ENCODE measurements at regions not wholly inside any gene's neighbourhood (a gene's known extent, or its start where the extent isn't known, plus 50 kb on each side); places are given as distances from the start of the nearest gene placed in this dataset.

DNA sequence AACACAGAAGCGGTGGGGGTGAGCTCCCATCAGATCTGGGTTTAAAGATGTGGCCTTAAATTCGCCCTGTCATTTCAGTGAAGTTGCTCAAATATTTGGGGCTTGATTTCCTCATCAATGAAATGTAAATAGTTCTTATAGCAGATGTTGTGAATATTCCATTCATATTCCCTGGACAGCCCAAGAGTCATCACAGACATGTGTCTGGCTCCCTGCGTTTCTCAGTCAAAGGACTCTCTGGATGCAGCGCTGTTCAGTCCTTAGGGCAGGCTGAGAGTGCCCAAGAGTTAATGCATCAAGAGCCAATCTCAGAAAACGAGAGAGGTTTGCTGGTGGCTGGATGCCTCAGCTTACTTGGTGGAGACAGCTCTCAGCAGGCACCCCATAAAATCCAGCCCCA, 475.5 kb upstream of the VSTM2A start:
- no peak overlapping the region for H3K18ac ChIP-seq (ENCODE audit: low read depth, low read length)
- intact Hi-C loops (cut with micrococcal nuclease): no loop called here
- no peak overlapping the region for H4K5ac ChIP-seq (ENCODE audit: low read depth, low read length)
- no CpG with 5 or more reads among the region's 5 CpGs for WGBS, 2 experiments (ENCODE audit: extremely low coverage in 2 of 2, insufficient read length in 1 of 2)
- no peak overlapping the region for H3K4me2 ChIP-seq (ENCODE audit: low read depth, low read length)
- H3K9ac ChIP-seq (ENCODE audit: low read depth, low read length): no peak overlapping the region
- H3K4me1 ChIP-seq (ENCODE audit: control insufficient read depth, insufficient read depth, low read length): no peaks in the 10 kb centered on the region
- H2BK15ac ChIP-seq (ENCODE audit: low read depth, low read length): no peak overlapping the region
- H2BK20ac ChIP-seq (ENCODE audit: low read depth, low read length): no peak overlapping the region
- no peaks in the 10 kb centered on the region for H3K27me3 ChIP-seq (ENCODE audit: control insufficient read depth, insufficient read depth, low read length)
- peaks cover 13% of the 10 kb centered on the region for H3K9me3 ChIP-seq (ENCODE audit: control insufficient read depth, insufficient read depth, low read length)
- H3K9me1 ChIP-seq (ENCODE audit: insufficient read depth, low read length): no peaks in the 10 kb centered on the region
- no TSS peak for BruUV-seq (replicated peaks)
- TF ChIP-seq CEBPB (IDR thresholded peaks at IDR 0.05; ENCODE audit: low read depth, low read length): no peak
- TF ChIP-seq RCOR1 (IDR thresholded peaks at IDR 0.05; ENCODE audit: insufficient replicate concordance, low read length): no peak
- H4K20me1 ChIP-seq (ENCODE audit: insufficient read depth, low read length): no peaks in the 10 kb centered on the region
- H3K79me1 ChIP-seq (ENCODE audit: low read depth in 1 of 2, low read length in 2 of 2): no peaks in the 10 kb centered on the region
- no peak overlapping the region for H4K91ac ChIP-seq (ENCODE audit: insufficient read depth, low read depth, low read length)
- no peak overlapping the region for H3K4ac ChIP-seq (ENCODE audit: low read depth, low read length)
- H2AFZ ChIP-seq (replicated peaks; ENCODE audit: low read length, poor library complexity): no peak overlapping the region
- ChIA-PET CTCF (no interaction called here), POLR2A (ENCODE audit: unreplicated experiment) (no interaction called here)
- H2BK5ac ChIP-seq (ENCODE audit: low read depth, low read length, poor library complexity, severe bottlenecking): no peak overlapping the region
- no peak for ATAC-seq (ENCODE audit: low read depth)
- H4K8ac ChIP-seq (ENCODE audit: low read depth in 2 of 2, low read length in 2 of 2): no peak overlapping the region
- H3K14ac ChIP-seq (replicated peaks; ENCODE audit: low read depth, low read length): no peak overlapping the region
- no peak overlapping the region for H3K56ac ChIP-seq (ENCODE audit: extremely low read depth, insufficient read depth, low read length)
- dilution Hi-C loops (cut with HindIII; ENCODE audit: low sequenced_read_pairs, unreplicated experiment): no loop called here
- in situ Hi-C loops (cut with MboI; ENCODE audit: low sequenced_read_pairs): no loop called here
- DNase-seq: no peak
- H3K4me3 ChIP-seq (ENCODE audit: insufficient read depth, low read depth, low read length): no peak overlapping the region
- H3K36me3 ChIP-seq (ENCODE audit: control insufficient read depth, insufficient read depth, low read length): no peaks in the 10 kb centered on the region
- H3K23ac ChIP-seq (ENCODE audit: low read depth, low read length): no peak overlapping the region
- no peak overlapping the region for H2BK120ac ChIP-seq (ENCODE audit: low read depth, low read length)
- H2AK5ac ChIP-seq (ENCODE audit: low read depth, low read length): no peak overlapping the region
- H2AK9ac ChIP-seq (replicated peaks; ENCODE audit: low read depth, low read length, poor library complexity): no peak overlapping the region
- H3K27ac ChIP-seq (ENCODE audit: insufficient read depth, low read length): no peak overlapping the region
